ENCODE measurements at regions not wholly inside any gene's neighbourhood (a gene's known extent, or its start where the extent isn't known, plus 50 kb on each side); places are given as distances from the start of the nearest gene placed in this dataset.
"Not testable (repeated sequence)": the region's sequence is repeated elsewhere in the genome, so short reads cannot be mapped to it uniquely, and the experiment has no call there.

- H3K4me2 ChIP-seq = no peak overlapping the region
- no peaks in the 10 kb centered on the region for H3K79me2 ChIP-seq (ENCODE audit: insufficient read depth, low read depth)
- H3K27ac ChIP-seq = no peak overlapping the region
- no peak overlapping the region for H2AFZ ChIP-seq (ENCODE audit: low read depth)
- H3K9ac ChIP-seq = no peak overlapping the region
- H3K36me3 ChIP-seq (ENCODE audit: insufficient read depth) = no peaks in the 10 kb centered on the region
- TF ChIP-seq CTCF (conservative IDR thresholded peaks at IDR 0.05; ENCODE audit: low read depth, low read length) = no peak
- no peaks in the 10 kb centered on the region for H3K27me3 ChIP-seq (ENCODE audit: insufficient read depth, low read depth)
- H3K4me1 ChIP-seq (ENCODE audit: low read depth, poor library complexity, severe bottlenecking) = no peaks in the 10 kb centered on the region
- H4K20me1 ChIP-seq (ENCODE audit: insufficient read depth) = no peaks in the 10 kb centered on the region
- no peak overlapping the region for H3K4me3 ChIP-seq (IDR thresholded peaks at IDR 0.05; ENCODE audit: insufficient read depth, low read depth, low read length)
Observed at GRCh38 chr13:81080911-81081454, 740.1 kb upstream of the SPRY2 start.

GRCh38 chr13:81078048-81078447 is 737.1 kb upstream of the SPRY2 start:
- Histone ChIP-seq H3K36me3 (ENCODE audit: insufficient read depth) (no peaks in the 10 kb centered on the region), H3K79me2 (ENCODE audit: insufficient read depth, low read depth) (no peaks in the 10 kb centered on the region), H3K9ac (no peak overlapping the region), H3K4me3 (IDR thresholded peaks at IDR 0.05; ENCODE audit: insufficient read depth, low read depth, low read length) (no peak overlapping the region), H4K20me1 (ENCODE audit: insufficient read depth) (no peaks in the 10 kb centered on the region), H3K4me2 (no peak overlapping the region), H3K27ac (no peak overlapping the region), H3K4me1 (ENCODE audit: low read depth, poor library complexity, severe bottlenecking) (no peaks in the 10 kb centered on the region), H2AFZ (ENCODE audit: low read depth) (no peak overlapping the region), H3K27me3 (ENCODE audit: insufficient read depth, low read depth) (no peaks in the 10 kb centered on the region)
- TF ChIP-seq CTCF (conservative IDR thresholded peaks at IDR 0.05; ENCODE audit: low read depth, low read length) = no peak

GRCh38 chr13:81069822-81070221 is 728.9 kb upstream of the SPRY2 start:
- not testable (repeated sequence) for H3K36me3 ChIP-seq (ENCODE audit: insufficient read depth); H3K27me3 ChIP-seq (ENCODE audit: insufficient read depth, low read depth); H3K9ac ChIP-seq; H3K4me1 ChIP-seq (ENCODE audit: low read depth, poor library complexity, severe bottlenecking); H4K20me1 ChIP-seq (ENCODE audit: insufficient read depth); H3K79me2 ChIP-seq (ENCODE audit: insufficient read depth, low read depth); H3K4me3 ChIP-seq (IDR thresholded peaks at IDR 0.05; ENCODE audit: insufficient read depth, low read depth, low read length); H3K27ac ChIP-seq; H3K4me2 ChIP-seq; H2AFZ ChIP-seq (ENCODE audit: low read depth)

GRCh38 chr13:81058916-81059290 is 718.0 kb upstream of the SPRY2 start:
- H3K36me3 ChIP-seq (ENCODE audit: insufficient read depth) = no peaks in the 10 kb centered on the region
- H4K20me1 ChIP-seq (ENCODE audit: insufficient read depth) = no peaks in the 10 kb centered on the region
- no peaks in the 10 kb centered on the region for H3K4me1 ChIP-seq (ENCODE audit: low read depth, poor library complexity, severe bottlenecking)
- H3K4me3 ChIP-seq (IDR thresholded peaks at IDR 0.05; ENCODE audit: insufficient read depth, low read depth, low read length) = no peak overlapping the region
- H3K9ac ChIP-seq = no peak overlapping the region
- H3K79me2 ChIP-seq (ENCODE audit: insufficient read depth, low read depth) = no peaks in the 10 kb centered on the region
- H3K27ac ChIP-seq = no peak overlapping the region
- no peak overlapping the region for H3K4me2 ChIP-seq
- no peak for TF ChIP-seq CTCF (conservative IDR thresholded peaks at IDR 0.05; ENCODE audit: low read depth, low read length)
- H3K27me3 ChIP-seq (ENCODE audit: insufficient read depth, low read depth) = no peaks in the 10 kb centered on the region
- no peak overlapping the region for H2AFZ ChIP-seq (ENCODE audit: low read depth)

GRCh38 chr13:81058211-81058915 is 717.4 kb upstream of the SPRY2 start:
- Histone ChIP-seq H4K20me1 (ENCODE audit: insufficient read depth) (no peaks in the 10 kb centered on the region), H2AFZ (ENCODE audit: low read depth) (no peak overlapping the region), H3K27me3 (ENCODE audit: insufficient read depth, low read depth) (no peaks in the 10 kb centered on the region), H3K4me3 (IDR thresholded peaks at IDR 0.05; ENCODE audit: insufficient read depth, low read depth, low read length) (no peak overlapping the region), H3K4me1 (ENCODE audit: low read depth, poor library complexity, severe bottlenecking) (no peaks in the 10 kb centered on the region), H3K27ac (no peak overlapping the region), H3K36me3 (ENCODE audit: insufficient read depth) (no peaks in the 10 kb centered on the region), H3K4me2 (no peak overlapping the region), H3K79me2 (ENCODE audit: insufficient read depth, low read depth) (no peaks in the 10 kb centered on the region), H3K9ac (no peak overlapping the region)
- TF ChIP-seq CTCF (conservative IDR thresholded peaks at IDR 0.05; ENCODE audit: low read depth, low read length) = no peak

All from KMS-11 (cell line).